ENCODE measurements at regions not wholly inside any gene's neighbourhood (a gene's known extent, or its start where the extent isn't known, plus 50 kb on each side); places are given as distances from the start of the nearest gene placed in this dataset.
"Not testable (repeated sequence)": the region's sequence is repeated elsewhere in the genome, so short reads cannot be mapped to it uniquely, and the experiment has no call there.

GRCh38 chr7:67619175-67619574, 622.5 kb downstream of the TYW1 start:
- peaks cover 14% of the 10 kb centered on the region for H3K9me3 Mint-ChIP-seq
- no peak overlapping the region for H3K4me3 Mint-ChIP-seq
- peaks cover 10% of the 10 kb centered on the region for H3K27me3 Mint-ChIP-seq
- no peak overlapping the region for H3K27ac Mint-ChIP-seq
- H3K4me1 Mint-ChIP-seq: no peaks in the 10 kb centered on the region
- no peaks in the 10 kb centered on the region for H3K36me3 Mint-ChIP-seq

DNA sequence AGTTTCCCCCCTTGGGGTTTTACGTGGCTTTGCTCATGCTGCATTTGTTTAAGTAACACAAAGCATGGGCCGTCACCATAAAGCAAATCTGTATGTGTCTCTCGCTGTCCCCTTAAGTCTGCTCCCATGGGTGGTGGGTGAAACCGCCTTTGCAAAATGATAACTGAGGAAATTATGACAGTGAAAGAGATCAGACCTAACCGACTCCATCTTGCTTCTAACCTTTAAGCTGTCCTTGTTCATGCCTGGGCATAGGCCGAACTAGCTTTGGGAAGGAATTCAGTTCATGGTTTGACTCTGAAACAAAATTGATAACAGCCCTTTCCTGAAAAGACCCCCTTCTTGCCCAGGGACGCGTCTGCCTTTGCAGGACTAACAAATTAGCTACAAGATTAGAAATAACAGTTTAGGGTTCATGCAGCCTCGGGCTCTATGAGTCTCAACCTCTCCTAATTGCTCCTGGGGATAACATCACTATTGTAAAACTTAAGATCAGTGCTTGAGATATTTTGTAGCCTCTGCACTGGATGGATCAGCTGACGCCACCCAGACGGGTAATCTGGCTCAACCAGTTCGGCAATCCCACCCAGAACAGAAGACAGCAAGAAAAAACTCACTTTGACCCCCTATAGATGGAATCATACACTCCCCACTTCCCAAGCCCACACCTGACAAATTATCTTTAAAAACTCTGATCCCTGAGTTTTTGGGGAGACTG, 623.7 kb downstream of the TYW1 start:
- Mint-ChIP-seq H3K9me3 (peaks cover 6% of the 10 kb centered on the region), H3K36me3 (no peaks in the 10 kb centered on the region), H3K27ac (no peak overlapping the region), H3K4me3 (no peak overlapping the region), H3K4me1 (peaks cover 2% of the 10 kb centered on the region), H3K27me3 (peaks cover 15% of the 10 kb centered on the region)

GRCh38 chr7:67621704-67622103, 625.1 kb downstream of the TYW1 start:
- Mint-ChIP-seq H3K27me3 (peaks cover 17% of the 10 kb centered on the region), H3K36me3 (no peaks in the 10 kb centered on the region), H3K4me3 (no peak overlapping the region), H3K9me3 (peaks cover 5% of the 10 kb centered on the region), H3K4me1 (peaks cover 6% of the 10 kb centered on the region), H3K27ac (no peak overlapping the region)

DNA sequence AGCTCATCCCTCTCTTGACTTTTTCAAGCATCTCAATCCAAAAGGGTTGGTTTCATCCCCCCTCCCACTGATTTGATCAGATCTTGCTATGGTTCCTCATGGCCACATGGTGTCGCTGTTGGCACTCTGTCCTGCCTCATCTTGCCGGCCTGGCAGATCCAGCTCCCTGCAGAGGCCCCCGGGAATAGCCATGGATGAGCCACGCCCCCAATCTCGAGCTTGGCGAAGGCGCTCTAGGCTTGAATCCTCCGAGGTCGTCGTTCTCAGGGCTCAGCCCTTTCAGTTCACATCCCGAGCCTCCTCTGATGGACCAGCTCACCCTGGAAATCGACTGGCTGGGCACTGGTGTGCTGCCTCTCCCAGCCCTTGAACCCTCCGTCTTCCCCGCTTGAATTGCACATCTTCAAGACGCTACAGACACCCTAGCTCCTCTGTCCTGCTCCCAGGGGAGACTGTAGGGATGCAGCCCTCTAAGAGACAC, 628.7 kb downstream of the TYW1 start:
- no peak overlapping the region for H3K4me3 Mint-ChIP-seq
- no peaks in the 10 kb centered on the region for H3K36me3 Mint-ChIP-seq
- peaks cover 16% of the 10 kb centered on the region for H3K27me3 Mint-ChIP-seq
- peaks cover 6% of the 10 kb centered on the region for H3K9me3 Mint-ChIP-seq
- peaks cover 6% of the 10 kb centered on the region for H3K4me1 Mint-ChIP-seq
- H3K27ac Mint-ChIP-seq: no peak overlapping the region

DNA sequence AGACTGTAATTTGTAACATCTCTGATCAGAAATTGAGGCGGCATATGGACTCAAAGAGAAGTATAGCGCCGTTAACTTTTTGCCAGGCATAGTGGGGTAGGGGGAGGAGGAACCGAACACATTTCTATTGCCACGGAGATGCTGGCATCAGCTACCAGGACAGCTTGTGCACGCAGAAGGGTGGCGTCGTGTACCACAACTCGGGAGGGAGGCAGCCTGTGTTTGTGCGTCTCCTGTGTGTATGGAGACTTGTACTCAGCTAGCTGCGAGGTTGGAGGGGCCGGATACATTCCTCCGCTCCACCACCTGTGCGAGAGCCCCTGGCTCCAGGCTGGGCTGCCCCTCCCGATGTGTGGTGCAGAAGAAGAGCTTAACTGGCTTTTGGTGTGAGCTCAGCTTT, 634.8 kb downstream of the TYW1 start:
- H3K4me3 Mint-ChIP-seq: no peak overlapping the region
- no peaks in the 10 kb centered on the region for H3K27me3 Mint-ChIP-seq
- no peaks in the 10 kb centered on the region for H3K4me1 Mint-ChIP-seq
- H3K9me3 Mint-ChIP-seq: peaks cover 6% of the 10 kb centered on the region
- no peaks in the 10 kb centered on the region for H3K36me3 Mint-ChIP-seq
- H3K27ac Mint-ChIP-seq: no peak overlapping the region

DNA sequence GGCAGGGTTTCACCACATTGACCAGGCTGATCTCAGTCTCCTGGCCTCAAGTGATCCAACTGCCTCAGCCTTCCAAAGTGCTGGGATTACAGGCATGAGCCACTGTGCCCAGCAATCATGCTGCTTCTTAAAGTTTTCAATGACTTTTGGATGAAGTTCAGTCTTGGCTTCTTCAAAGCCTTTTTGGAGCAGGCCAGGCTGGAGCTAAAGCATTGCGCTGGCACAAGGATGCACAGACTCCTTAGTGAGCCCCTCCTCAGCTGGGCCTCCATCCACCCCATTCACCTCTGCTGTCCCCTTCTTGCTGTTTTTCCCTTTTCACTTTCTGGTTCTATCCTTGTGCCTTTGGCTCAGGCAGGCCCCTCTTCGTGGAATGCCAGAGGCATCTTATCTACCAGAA, 638.6 kb downstream of the TYW1 start:
- Mint-ChIP-seq H3K4me1 (no peaks in the 10 kb centered on the region), H3K27ac (no peak overlapping the region), H3K27me3 (no peaks in the 10 kb centered on the region), H3K36me3 (no peaks in the 10 kb centered on the region), H3K9me3 (peaks cover 6% of the 10 kb centered on the region), H3K4me3 (no peak overlapping the region)

GRCh38 chr7:67636348-67637022, 639.9 kb downstream of the TYW1 start:
- Mint-ChIP-seq H3K4me1 (no peaks in the 10 kb centered on the region), H3K4me3 (no peak overlapping the region), H3K9me3 (peaks cover 6% of the 10 kb centered on the region), H3K27ac (no peak overlapping the region), H3K36me3 (no peaks in the 10 kb centered on the region), H3K27me3 (no peaks in the 10 kb centered on the region)

GRCh38 chr7:67637023-67637358, 640.4 kb downstream of the TYW1 start:
- H3K27ac Mint-ChIP-seq: no peak overlapping the region
- no peak overlapping the region for H3K4me3 Mint-ChIP-seq
- no peaks in the 10 kb centered on the region for H3K4me1 Mint-ChIP-seq
- peaks cover 6% of the 10 kb centered on the region for H3K9me3 Mint-ChIP-seq
- H3K27me3 Mint-ChIP-seq: no peaks in the 10 kb centered on the region
- H3K36me3 Mint-ChIP-seq: no peaks in the 10 kb centered on the region

DNA sequence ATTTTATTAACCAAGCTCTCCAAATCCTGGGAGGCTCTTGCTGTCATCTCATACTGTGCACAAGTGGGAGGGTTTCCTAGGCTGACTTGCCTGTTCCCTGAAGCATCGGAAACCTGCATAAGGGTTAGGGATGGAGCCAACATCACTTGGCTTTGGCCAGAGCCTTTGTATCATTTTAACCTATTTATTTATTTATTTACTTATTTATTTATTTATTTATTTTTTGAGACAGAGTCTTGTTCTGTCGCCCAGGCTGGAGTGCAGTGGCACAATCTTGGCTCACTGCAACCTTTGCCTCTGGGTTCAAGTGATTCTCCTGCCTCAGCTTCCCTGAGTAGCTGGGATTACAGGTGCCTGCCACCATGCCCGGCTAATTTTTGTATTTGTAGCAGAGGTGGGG, 645.9 kb downstream of the TYW1 start:
- not testable (repeated sequence) for H3K36me3 Mint-ChIP-seq, H3K9me3 Mint-ChIP-seq, H3K27me3 Mint-ChIP-seq, H3K4me1 Mint-ChIP-seq, H3K4me3 Mint-ChIP-seq, H3K27ac Mint-ChIP-seq

GRCh38 chr7:67644151-67644550, 647.5 kb downstream of the TYW1 start:
- Mint-ChIP-seq H3K4me3 (no peak overlapping the region), H3K4me1 (no peaks in the 10 kb centered on the region), H3K36me3 (no peaks in the 10 kb centered on the region), H3K9me3 (peaks cover 4% of the 10 kb centered on the region), H3K27ac (no peak overlapping the region), H3K27me3 (no peaks in the 10 kb centered on the region)

- Mint-ChIP-seq H3K4me1 (no peaks in the 10 kb centered on the region), H3K9me3 (no peaks in the 10 kb centered on the region), H3K36me3 (no peaks in the 10 kb centered on the region), H3K4me3 (no peak overlapping the region), H3K27me3 (no peaks in the 10 kb centered on the region), H3K27ac (no peak overlapping the region)
Measured at GRCh38 chr7:67652937-67653336, 656.3 kb downstream of the TYW1 start.

- Mint-ChIP-seq H3K4me3 (no peak overlapping the region), H3K9me3 (no peaks in the 10 kb centered on the region), H3K4me1 (no peaks in the 10 kb centered on the region), H3K27me3 (no peaks in the 10 kb centered on the region), H3K27ac (no peak overlapping the region), H3K36me3 (no peaks in the 10 kb centered on the region)
Measured at GRCh38 chr7:67653856-67654454, 657.3 kb downstream of the TYW1 start.

- Mint-ChIP-seq H3K27me3 (no peaks in the 10 kb centered on the region), H3K4me1 (no peaks in the 10 kb centered on the region), H3K9me3 (no peaks in the 10 kb centered on the region), H3K36me3 (no peaks in the 10 kb centered on the region), H3K27ac (no peak overlapping the region), H3K4me3 (no peak overlapping the region)
Measured at GRCh38 chr7:67654642-67655041, 658.0 kb downstream of the TYW1 start.

DNA sequence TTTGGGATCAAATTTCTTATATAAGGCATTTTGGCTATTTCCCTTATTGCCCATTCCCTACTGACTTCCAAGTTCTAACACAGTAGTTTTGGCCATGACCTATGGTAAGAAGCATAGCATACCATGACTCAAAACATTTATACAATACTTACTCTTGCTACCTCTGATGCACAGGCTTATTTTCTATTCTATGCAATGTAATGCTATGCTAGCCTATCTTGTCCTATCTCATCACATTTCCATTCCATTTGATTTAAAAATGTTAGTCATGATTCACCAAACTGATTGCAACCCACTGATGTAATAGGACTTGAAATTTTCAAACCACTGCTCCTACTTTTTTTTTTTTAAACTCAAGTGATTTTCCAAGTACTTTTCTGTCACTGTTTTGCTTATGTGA, 658.5 kb downstream of the TYW1 start:
- H3K4me1 Mint-ChIP-seq: no peaks in the 10 kb centered on the region

DNA sequence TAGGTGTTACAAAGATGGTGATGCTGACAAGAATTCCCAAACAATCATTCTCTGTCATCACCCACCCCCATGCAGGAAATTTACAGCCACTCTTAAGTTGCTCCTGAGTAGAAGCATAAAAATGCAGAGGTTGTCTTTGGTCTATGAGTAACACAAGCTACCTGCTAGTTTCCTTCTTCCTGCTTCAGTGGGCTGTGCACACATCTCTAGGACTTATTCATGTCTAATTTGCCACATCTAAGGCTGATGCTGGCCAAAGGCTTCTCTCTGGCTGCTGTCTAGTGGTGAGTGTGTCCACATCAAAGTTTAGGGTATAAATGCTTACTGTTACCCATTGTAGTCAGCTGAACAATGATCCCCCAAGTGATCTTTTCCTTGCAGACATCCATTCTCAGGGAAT, 662.5 kb downstream of the TYW1 start:
- no peaks in the 10 kb centered on the region for H3K9me3 Mint-ChIP-seq
- H3K27ac Mint-ChIP-seq: no peak overlapping the region
- no peaks in the 10 kb centered on the region for H3K4me1 Mint-ChIP-seq

More for the DNA sequence above, 658.5 kb downstream of the TYW1 start:
- H3K27me3 Mint-ChIP-seq: no peaks in the 10 kb centered on the region
- no peak overlapping the region for H3K27ac Mint-ChIP-seq
- no peaks in the 10 kb centered on the region for H3K9me3 Mint-ChIP-seq
- no peak overlapping the region for H3K4me3 Mint-ChIP-seq
- no peaks in the 10 kb centered on the region for H3K36me3 Mint-ChIP-seq

GRCh38 chr7:67662804-67663203, 666.2 kb downstream of the TYW1 start:
- H3K27ac Mint-ChIP-seq: no peak overlapping the region
- no peaks in the 10 kb centered on the region for H3K27me3 Mint-ChIP-seq
- H3K36me3 Mint-ChIP-seq: no peaks in the 10 kb centered on the region
- H3K4me3 Mint-ChIP-seq: no peak overlapping the region
- H3K4me1 Mint-ChIP-seq: no peaks in the 10 kb centered on the region
- peaks cover 7% of the 10 kb centered on the region for H3K9me3 Mint-ChIP-seq

More for the DNA sequence above, 662.5 kb downstream of the TYW1 start:
- Mint-ChIP-seq H3K36me3 (no peaks in the 10 kb centered on the region), H3K27me3 (no peaks in the 10 kb centered on the region), H3K4me3 (no peak overlapping the region)
